Ectodermal cell (in vitro differentiated cells): ENCODE measurements at regions not wholly inside any gene's neighbourhood (a gene's known extent, or its start where the extent isn't known, plus 50 kb on each side); places are given as distances from the start of the nearest gene placed in this dataset.

Experiments
- H3K27ac ChIP-seq: 2 replicates; pipeline ENCODE4 v1.7.0; 2013; ENCODE audit warnings: mild to moderate bottlenecking, low read depth, low read length; ENCODE audit not compliant: insufficient read depth, poor library complexity, severe bottlenecking
- H3K27me3 ChIP-seq: 2 replicates; pipeline ENCODE4 v1.7.0; 2013; ENCODE audit warnings: mild to moderate bottlenecking, low read length; ENCODE audit not compliant: insufficient read depth, control insufficient read depth, poor library complexity, severe bottlenecking
- H3K36me3 ChIP-seq: one replicate; pipeline ENCODE4 v1.7.0; 2013; ENCODE audit warnings: low read length; ENCODE audit not compliant: control insufficient read depth, insufficient read depth
- H3K4me1 ChIP-seq: one replicate; pipeline ENCODE4 v1.7.0; 2013; ENCODE audit warnings: low read length; ENCODE audit not compliant: control insufficient read depth, insufficient read depth
- H3K4me3 ChIP-seq: 2 replicates; pipeline ENCODE4 v1.7.0; 2013; ENCODE audit warnings: low read depth, low read length, control low read depth; ENCODE audit not compliant: insufficient read depth
- H3K9me3 ChIP-seq: 2 replicates; pipeline ENCODE4 v1.7.0; 2013; ENCODE audit warnings: mild to moderate bottlenecking, low read length, moderate library complexity; ENCODE audit not compliant: control insufficient read depth
- WGBS, 2 experiments: methylation state at CpG; one replicate each; pipeline ENCODE4 v1.1.7; 2013; ENCODE audit warnings: missing lambda C conversion rate in 2 of 2; 5-methylcytosine and 5-hydroxymethylcytosine counted together

GRCh38 chr18:72056171-72056570 lies 488.0 kb downstream of the CBLN2 start:
- Histone ChIP-seq H3K36me3 (no peaks in the 10 kb centered on the region), H3K4me1 (no peaks in the 10 kb centered on the region), H3K27ac (no peak overlapping the region), H3K9me3 (peaks cover 5% of the 10 kb centered on the region), H3K27me3 (no peaks in the 10 kb centered on the region), H3K4me3 (no peak overlapping the region)

GRCh38 chr18:72041313-72042032 lies 502.7 kb downstream of the CBLN2 start:
- Histone ChIP-seq H3K27me3 (no peaks in the 10 kb centered on the region), H3K4me3 (no peak overlapping the region), H3K27ac (no peak overlapping the region), H3K9me3 (peaks cover 2% of the 10 kb centered on the region), H3K36me3 (no peaks in the 10 kb centered on the region), H3K4me1 (no peaks in the 10 kb centered on the region)
- 61 to 73% methylated on average over 5 of the region's 7 CpGs for WGBS, 2 experiments

GRCh38 chr18:72013427-72013850 lies 530.7 kb downstream of the CBLN2 start:
- no peak overlapping the region for H3K4me3 ChIP-seq
- no peak overlapping the region for H3K27ac ChIP-seq
- no peaks in the 10 kb centered on the region for H3K9me3 ChIP-seq
- no peaks in the 10 kb centered on the region for H3K4me1 ChIP-seq
- 62 to 74% methylated on average over 4 of the region's 4 CpGs for WGBS, 2 experiments
- no peaks in the 10 kb centered on the region for H3K27me3 ChIP-seq
- H3K36me3 ChIP-seq: no peaks in the 10 kb centered on the region

GRCh38 chr18:71998547-71999097 lies 545.5 kb downstream of the CBLN2 start:
- no peaks in the 10 kb centered on the region for H3K36me3 ChIP-seq
- H3K4me3 ChIP-seq: no peak overlapping the region
- no peaks in the 10 kb centered on the region for H3K27me3 ChIP-seq
- no peak overlapping the region for H3K27ac ChIP-seq
- WGBS, 2 experiments: 69% methylated on average over 4 of the region's 4 CpGs
- peaks cover 5% of the 10 kb centered on the region for H3K9me3 ChIP-seq
- no peaks in the 10 kb centered on the region for H3K4me1 ChIP-seq

- H3K27ac ChIP-seq: no peak overlapping the region
- WGBS, 2 experiments: 100% methylated on average over 1 of the region's 1 CpG
Measured at GRCh38 chr18:71995904-71996465, 548.2 kb downstream of the CBLN2 start.

GRCh38 chr18:71994273-71994672 lies 549.9 kb downstream of the CBLN2 start:
- H3K27ac ChIP-seq: no peak overlapping the region
- WGBS, 2 experiments: no CpG with 5 or more reads among the region's 1 CpG
- no peak overlapping the region for H3K4me3 ChIP-seq
- H3K36me3 ChIP-seq: no peaks in the 10 kb centered on the region
- H3K27me3 ChIP-seq: no peaks in the 10 kb centered on the region
- H3K4me1 ChIP-seq: no peaks in the 10 kb centered on the region
- peaks cover 5% of the 10 kb centered on the region for H3K9me3 ChIP-seq

More at GRCh38 chr18:71995904-71996465, 548.2 kb downstream of the CBLN2 start:
- Histone ChIP-seq H3K36me3 (no peaks in the 10 kb centered on the region), H3K9me3 (peaks cover 5% of the 10 kb centered on the region), H3K27me3 (no peaks in the 10 kb centered on the region), H3K4me3 (no peak overlapping the region), H3K4me1 (no peaks in the 10 kb centered on the region)

- WGBS, 2 experiments: 27 to 60% methylated on average over 1 of the region's 1 CpG
- no peaks in the 10 kb centered on the region for H3K27me3 ChIP-seq
- no peaks in the 10 kb centered on the region for H3K4me1 ChIP-seq
- no peak overlapping the region for H3K4me3 ChIP-seq
- no peaks in the 10 kb centered on the region for H3K36me3 ChIP-seq
- H3K27ac ChIP-seq: no peak overlapping the region
- H3K9me3 ChIP-seq: peaks cover 2% of the 10 kb centered on the region
Measured at GRCh38 chr18:71989616-71990015, 554.5 kb downstream of the CBLN2 start.

GRCh38 chr18:71986351-71987050 lies 557.6 kb downstream of the CBLN2 start:
- peaks cover 2% of the 10 kb centered on the region for H3K9me3 ChIP-seq
- 50 to 88% methylated on average over 2 of the region's 2 CpGs for WGBS, 2 experiments

GRCh38 chr18:71976744-71977143 lies 567.4 kb downstream of the CBLN2 start:
- H3K4me3 ChIP-seq: no peak overlapping the region
- 48 to 75% methylated on average over 1 to 2 of the region's 2 CpGs for whole genome bisulfite sequencing, 2 experiments
- H3K36me3 ChIP-seq: no peaks in the 10 kb centered on the region
- peaks cover 3% of the 10 kb centered on the region for H3K9me3 ChIP-seq
- H3K4me1 ChIP-seq: no peaks in the 10 kb centered on the region
- H3K27me3 ChIP-seq: no peaks in the 10 kb centered on the region
- H3K27ac ChIP-seq: no peak overlapping the region

More at GRCh38 chr18:71986351-71987050, 557.6 kb downstream of the CBLN2 start:
- Histone ChIP-seq H3K27ac (no peak overlapping the region), H3K36me3 (no peaks in the 10 kb centered on the region), H3K4me1 (no peaks in the 10 kb centered on the region), H3K27me3 (no peaks in the 10 kb centered on the region), H3K4me3 (no peak overlapping the region)

- Histone ChIP-seq H3K9me3 (no peaks in the 10 kb centered on the region), H3K36me3 (no peaks in the 10 kb centered on the region), H3K4me3 (no peak overlapping the region), H3K4me1 (no peaks in the 10 kb centered on the region), H3K27me3 (no peaks in the 10 kb centered on the region), H3K27ac (no peak overlapping the region)
Measured at GRCh38 chr18:71966791-71967190, 577.4 kb downstream of the CBLN2 start.
